Fibroblast of villous mesenchyme (primary cell): ENCODE measurements at regions not wholly inside any gene's neighbourhood (a gene's known extent, or its start where the extent isn't known, plus 50 kb on each side); places are given as distances from the start of the nearest gene placed in this dataset.

Source experiments
- DNase-seq: peaks from one replicate; pipeline ENCODE4 v3.0.0-alpha.2; 2010; ENCODE audit warnings: low read depth
- H3K4me3 ChIP-seq: 2 replicates; pipeline ENCODE4 v1.5.1; 2011; ENCODE audit warnings: low read depth, mild to moderate bottlenecking, low read length
- TF ChIP-seq, protein P1 (sequence below): IDR thresholded peaks from 2 replicates; pipeline ENCODE4 v1.5.1; 2012; ENCODE audit warnings: low read depth, mild to moderate bottlenecking, low read length; ENCODE audit not compliant: insufficient read depth

GRCh38 chr4:134551348-134551747 is 349.8 kb upstream of the PABPC4L start:
- no peak overlapping the region for H3K4me3 ChIP-seq
- TF ChIP-seq, protein P1, sequence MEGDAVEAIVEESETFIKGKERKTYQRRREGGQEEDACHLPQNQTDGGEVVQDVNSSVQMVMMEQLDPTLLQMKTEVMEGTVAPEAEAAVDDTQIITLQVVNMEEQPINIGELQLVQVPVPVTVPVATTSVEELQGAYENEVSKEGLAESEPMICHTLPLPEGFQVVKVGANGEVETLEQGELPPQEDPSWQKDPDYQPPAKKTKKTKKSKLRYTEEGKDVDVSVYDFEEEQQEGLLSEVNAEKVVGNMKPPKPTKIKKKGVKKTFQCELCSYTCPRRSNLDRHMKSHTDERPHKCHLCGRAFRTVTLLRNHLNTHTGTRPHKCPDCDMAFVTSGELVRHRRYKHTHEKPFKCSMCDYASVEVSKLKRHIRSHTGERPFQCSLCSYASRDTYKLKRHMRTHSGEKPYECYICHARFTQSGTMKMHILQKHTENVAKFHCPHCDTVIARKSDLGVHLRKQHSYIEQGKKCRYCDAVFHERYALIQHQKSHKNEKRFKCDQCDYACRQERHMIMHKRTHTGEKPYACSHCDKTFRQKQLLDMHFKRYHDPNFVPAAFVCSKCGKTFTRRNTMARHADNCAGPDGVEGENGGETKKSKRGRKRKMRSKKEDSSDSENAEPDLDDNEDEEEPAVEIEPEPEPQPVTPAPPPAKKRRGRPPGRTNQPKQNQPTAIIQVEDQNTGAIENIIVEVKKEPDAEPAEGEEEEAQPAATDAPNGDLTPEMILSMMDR = no peak
- no peak for DNase-seq

DNA sequence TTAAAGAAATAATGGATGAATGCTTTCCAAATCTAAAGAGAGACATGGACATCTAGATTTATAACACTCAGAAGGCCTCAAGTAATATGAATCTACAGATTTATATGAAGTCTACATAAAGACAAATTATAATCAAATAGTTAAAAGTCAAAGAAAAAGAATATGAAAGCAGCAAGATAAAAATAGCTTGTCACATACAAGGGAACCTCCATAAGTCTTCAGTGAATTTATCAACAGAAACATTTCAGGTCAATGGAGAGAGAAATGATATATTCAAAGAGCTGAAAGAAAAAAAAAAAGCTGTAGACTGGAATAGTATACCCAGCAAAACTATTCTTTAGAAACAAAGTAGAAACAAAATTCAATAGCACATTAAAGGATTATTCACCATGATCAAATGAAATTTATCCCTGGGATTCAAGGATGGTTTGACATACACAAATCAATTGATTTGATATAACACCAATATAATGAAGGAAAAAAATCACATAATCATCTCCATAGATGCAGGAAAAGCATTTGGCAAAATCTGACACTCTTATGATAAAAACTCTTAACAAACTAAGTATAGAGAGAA is 346.6 kb upstream of the PABPC4L start:
- no peak overlapping the region for H3K4me3 ChIP-seq
- TF ChIP-seq, protein P1 = no peak
- no peak for DNase-seq

DNA sequence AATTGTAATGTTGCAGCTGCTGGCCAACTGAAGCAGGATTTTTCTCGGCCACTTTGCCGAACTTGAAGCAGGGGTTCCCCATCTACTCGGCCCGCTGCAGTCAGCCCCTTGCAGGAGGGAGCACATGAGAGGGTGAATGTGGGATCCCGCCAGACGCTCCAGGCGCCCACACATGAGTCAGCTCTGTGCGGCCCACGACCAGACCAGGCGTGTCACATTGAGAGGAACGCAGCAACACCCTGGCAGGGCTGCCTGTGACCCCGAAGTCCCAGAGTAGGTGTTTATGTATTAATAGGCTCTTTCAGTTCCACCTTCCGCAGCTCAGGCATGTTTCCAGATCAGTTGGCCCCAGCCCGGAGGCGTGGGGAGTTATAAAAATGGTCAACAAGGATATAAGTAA is 344.7 kb upstream of the PABPC4L start:
- DNase-seq = no peak
- H3K4me3 ChIP-seq = no peak overlapping the region
- TF ChIP-seq, protein P1 = no peak

GRCh38 chr4:134544303-134544770 is 342.7 kb upstream of the PABPC4L start:
- DNase-seq = peak; percentile 65
- TF ChIP-seq, protein P1 = no peak
- no peak overlapping the region for H3K4me3 ChIP-seq

DNA sequence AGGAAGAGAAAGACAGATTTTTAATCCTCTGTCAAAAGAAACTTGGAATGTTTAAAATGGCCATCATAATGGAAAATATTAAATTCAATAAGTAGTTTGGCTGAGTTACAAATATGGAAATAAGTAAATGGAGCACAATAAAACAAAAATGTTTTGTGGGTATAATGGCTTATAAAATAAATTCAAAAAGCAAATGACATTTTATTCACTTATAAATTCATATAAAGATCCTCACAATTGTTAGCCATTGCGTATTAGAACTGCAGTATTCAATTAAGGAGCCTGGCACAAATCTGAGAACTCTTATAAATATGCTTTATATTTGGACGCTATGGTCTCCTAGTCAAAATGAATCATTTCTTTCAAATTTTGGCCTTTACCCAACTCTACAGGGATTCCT is 339.0 kb upstream of the PABPC4L start:
- H3K4me3 ChIP-seq = no peak overlapping the region
- DNase-seq = no peak
- TF ChIP-seq, protein P1 = no peak

GRCh38 chr4:134539729-134540231 is 338.2 kb upstream of the PABPC4L start:
- no peak for DNase-seq
- no peak overlapping the region for H3K4me3 ChIP-seq
- TF ChIP-seq, protein P1 = no peak

- TF ChIP-seq, protein P1 = no peak
- no peak overlapping the region for H3K4me3 ChIP-seq
- DNase-seq = no peak
These were observed 336.1 kb upstream of the PABPC4L start for GRCh38 chr4:134537701-134538100.
